ENCODE measurements at regions not wholly inside any gene's neighbourhood (a gene's known extent, or its start where the extent isn't known, plus 50 kb on each side); places are given as distances from the start of the nearest gene placed in this dataset.

DNA sequence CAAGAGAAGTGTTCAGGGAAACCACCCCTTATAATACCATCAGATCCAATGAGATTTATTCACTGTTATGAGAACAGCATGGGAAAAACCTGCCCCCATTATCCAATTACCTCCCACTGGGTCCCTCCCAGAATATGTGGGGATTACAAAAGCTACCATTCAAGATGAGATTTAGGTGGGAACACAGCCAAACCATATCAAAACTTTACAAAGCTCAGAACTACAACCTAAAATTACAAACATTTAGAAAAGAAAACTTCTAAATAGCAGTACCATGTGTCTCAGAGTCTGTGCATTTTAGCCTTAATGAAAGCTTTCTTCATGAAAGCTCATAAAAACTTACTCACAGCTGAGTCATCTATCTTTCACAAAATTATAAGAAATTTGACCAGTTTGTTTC, 1442.8 kb upstream of the PCDH7 start:
- no peaks in the 10 kb centered on the region for H4K20me1 ChIP-seq
- H3K27ac ChIP-seq, result no peak overlapping the region
- H3K4me3 ChIP-seq, result no peak overlapping the region
- TF ChIP-seq Cebpa-rat (IDR thresholded peaks at IDR 0.05), result no peak
- H3K36me3 ChIP-seq, result no peaks in the 10 kb centered on the region
- H3K4me1 ChIP-seq, result peaks cover 0 to 20% (median 8%) of the 10 kb centered on the region in 10 experiments; a peak in 9 of 20 replicates
- H3K9ac ChIP-seq, result no peak overlapping the region
- H3K9me3 ChIP-seq (replicated peaks in 1 of 11), result peaks cover 0 to 3% (median 0%) of the 10 kb centered on the region in 11 experiments; a peak in 3 of 22 replicates
- no peak overlapping the region for H3K4me2 ChIP-seq
- no peaks in the 10 kb centered on the region for H3K27me3 ChIP-seq

DNA sequence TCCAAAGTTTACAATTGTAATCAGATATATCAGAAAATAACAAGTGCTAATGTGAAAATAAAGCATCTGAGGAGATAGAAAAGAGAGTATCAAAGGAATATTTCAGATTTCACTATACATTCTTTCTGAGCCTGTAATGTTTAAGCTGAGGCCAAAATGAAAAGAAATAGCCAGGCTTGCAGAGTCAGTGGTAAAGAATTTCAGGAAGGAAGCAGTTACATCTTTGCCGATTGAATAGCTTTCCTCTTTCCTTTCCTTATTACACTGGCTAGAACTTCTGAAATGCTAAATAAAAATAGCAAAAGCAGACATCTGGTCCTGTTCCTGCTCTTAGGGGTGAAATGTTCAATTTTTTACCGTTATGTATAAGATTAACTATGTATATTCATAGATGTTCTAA, 1441.6 kb upstream of the PCDH7 start:
- Histone ChIP-seq H3K4me1 (peaks cover 0 to 20% (median 8%) of the 10 kb centered on the region in 10 experiments; a peak in 9 of 20 replicates), H3K36me3 (no peaks in the 10 kb centered on the region), H3K9me3 (replicated peaks in 1 of 11) (peaks cover 0 to 3% (median 0%) of the 10 kb centered on the region in 11 experiments; a peak in 3 of 22 replicates), H3K9ac (no peak overlapping the region), H3K27ac (no peak overlapping the region), H3K4me3 (no peak overlapping the region), H4K20me1 (no peaks in the 10 kb centered on the region), H3K4me2 (peak overlapping the region in 7 of 11 experiments; percentile 8 to 45 (median 32); a peak in 9 of 22 replicates), H3K27me3 (no peaks in the 10 kb centered on the region)
- no peak for TF ChIP-seq Cebpa-rat (IDR thresholded peaks at IDR 0.05)

DNA sequence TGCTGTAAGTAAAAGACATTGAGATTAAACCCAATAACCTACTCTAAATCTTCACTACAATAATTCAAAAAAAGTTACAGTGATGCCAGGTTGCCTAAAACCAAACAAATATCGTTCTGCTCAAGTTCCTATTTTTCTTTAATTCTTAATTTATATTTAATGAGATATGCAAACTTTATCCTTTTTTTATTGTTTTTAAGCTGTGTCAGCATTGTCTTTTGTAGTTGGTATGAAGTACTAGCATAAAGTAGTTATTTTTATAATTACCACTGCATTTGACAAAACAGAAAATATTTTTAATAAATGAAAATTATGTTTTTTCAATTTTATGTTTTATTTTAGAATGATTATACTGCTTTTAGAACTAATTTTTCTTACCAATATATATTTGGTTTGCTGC, 1431.1 kb upstream of the PCDH7 start:
- Histone ChIP-seq H3K9ac (no peak overlapping the region), H3K4me2 (no peak overlapping the region), H3K36me3 (no peaks in the 10 kb centered on the region), H3K9me3 (replicated peaks in 1 of 11) (no peaks in the 10 kb centered on the region), H3K4me1 (no peaks in the 10 kb centered on the region), H3K4me3 (no peak overlapping the region), H4K20me1 (no peaks in the 10 kb centered on the region), H3K27me3 (no peaks in the 10 kb centered on the region), H3K27ac (no peak overlapping the region)
- no peak for TF ChIP-seq Cebpa-rat (IDR thresholded peaks at IDR 0.05)

- no peak overlapping the region for H3K9ac ChIP-seq
- no peak overlapping the region for H3K27ac ChIP-seq
- H3K9me3 ChIP-seq (replicated peaks in 1 of 11), result no peaks in the 10 kb centered on the region
- H3K27me3 ChIP-seq, result no peaks in the 10 kb centered on the region
- H3K4me1 ChIP-seq, result peaks cover 0 to 11% (median 0%) of the 10 kb centered on the region in 10 experiments; a peak in 2 of 20 replicates
- no peaks in the 10 kb centered on the region for H4K20me1 ChIP-seq
- no peaks in the 10 kb centered on the region for H3K36me3 ChIP-seq
- H3K4me2 ChIP-seq, result 0 out of 22 replicates have a peak overlapping the region, but pooled peaks of 1 of the 11 experiments have one; percentile 42
- TF ChIP-seq Cebpa-rat (IDR thresholded peaks at IDR 0.05), result no peak
- no peak overlapping the region for H3K4me3 ChIP-seq
Measured at GRCh38 chr4:29295280-29295679, 1424.9 kb upstream of the PCDH7 start.

DNA sequence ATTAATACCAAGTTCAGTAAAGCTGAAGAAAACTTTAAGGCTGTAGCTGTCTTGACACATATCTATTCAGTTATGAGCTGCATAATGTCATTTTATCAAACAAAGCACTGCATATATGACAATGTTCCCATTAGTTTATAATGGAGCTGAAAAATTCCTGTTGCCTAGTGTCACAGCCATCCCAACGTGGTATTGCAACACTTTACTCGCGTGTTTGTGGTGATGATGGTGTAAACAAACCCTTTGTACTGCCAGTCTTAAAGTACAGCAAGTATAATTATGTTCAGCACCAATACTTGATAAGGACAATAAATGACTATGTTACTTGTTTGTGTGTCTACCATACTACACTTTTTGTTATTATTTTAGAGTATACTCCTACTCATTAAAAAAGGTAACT, 1415.6 kb upstream of the PCDH7 start:
- Histone ChIP-seq H3K27me3 (no peaks in the 10 kb centered on the region), H3K36me3 (no peaks in the 10 kb centered on the region), H3K4me3 (no peak overlapping the region), H3K9me3 (replicated peaks in 1 of 11) (no peaks in the 10 kb centered on the region), H3K4me1 (no peaks in the 10 kb centered on the region), H3K9ac (no peak overlapping the region), H4K20me1 (no peaks in the 10 kb centered on the region), H3K27ac (no peak overlapping the region), H3K4me2 (no peak overlapping the region)
- TF ChIP-seq Cebpa-rat (IDR thresholded peaks at IDR 0.05), result no peak

DNA sequence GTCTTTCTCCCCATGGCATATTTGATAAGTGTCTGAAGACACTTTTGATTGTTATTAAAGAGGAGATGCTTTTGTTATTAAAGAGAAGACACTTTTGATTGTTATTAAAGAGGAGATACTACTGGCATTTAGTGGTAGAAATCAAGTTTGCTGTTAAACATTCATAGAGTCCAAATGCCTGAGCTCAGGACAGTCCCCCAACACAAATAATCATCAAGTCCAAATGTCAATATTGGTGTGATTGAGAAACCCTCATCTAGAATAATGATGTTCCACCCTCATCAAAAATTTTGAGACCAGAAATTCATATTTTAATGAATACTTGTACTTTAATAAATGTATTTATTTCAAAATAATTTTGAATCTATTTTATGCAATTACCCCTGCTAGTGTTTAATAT, 1412.9 kb upstream of the PCDH7 start:
- no peak overlapping the region for H3K27ac ChIP-seq
- no peaks in the 10 kb centered on the region for H3K27me3 ChIP-seq
- no peaks in the 10 kb centered on the region for H3K36me3 ChIP-seq
- H3K9ac ChIP-seq, result no peak overlapping the region
- H3K4me3 ChIP-seq, result no peak overlapping the region
- no peak overlapping the region for H3K4me2 ChIP-seq
- H3K4me1 ChIP-seq, result peaks cover 0 to 8% (median 0%) of the 10 kb centered on the region in 10 experiments; a peak in 1 of 20 replicates
- no peaks in the 10 kb centered on the region for H4K20me1 ChIP-seq
- no peaks in the 10 kb centered on the region for H3K9me3 ChIP-seq (replicated peaks in 1 of 11)
- no peak for TF ChIP-seq Cebpa-rat (IDR thresholded peaks at IDR 0.05)

- H3K36me3 ChIP-seq, result no peaks in the 10 kb centered on the region
- no peak overlapping the region for H3K4me3 ChIP-seq
- no peaks in the 10 kb centered on the region for H3K27me3 ChIP-seq
- peak in 1 of 11 experiments; percentile 65; a peak in 3 of 22 replicates for TF ChIP-seq Cebpa-rat (IDR thresholded peaks at IDR 0.05)
- no peak overlapping the region for H3K4me2 ChIP-seq
- no peak overlapping the region for H3K27ac ChIP-seq
- H3K4me1 ChIP-seq, result peaks cover 0 to 8% (median 0%) of the 10 kb centered on the region in 10 experiments; a peak in 1 of 20 replicates
- no peaks in the 10 kb centered on the region for H4K20me1 ChIP-seq
- H3K9ac ChIP-seq, result no peak overlapping the region
- H3K9me3 ChIP-seq (replicated peaks in 1 of 11), result no peaks in the 10 kb centered on the region
Measured at GRCh38 chr4:29307755-29308154, 1412.4 kb upstream of the PCDH7 start.

DNA sequence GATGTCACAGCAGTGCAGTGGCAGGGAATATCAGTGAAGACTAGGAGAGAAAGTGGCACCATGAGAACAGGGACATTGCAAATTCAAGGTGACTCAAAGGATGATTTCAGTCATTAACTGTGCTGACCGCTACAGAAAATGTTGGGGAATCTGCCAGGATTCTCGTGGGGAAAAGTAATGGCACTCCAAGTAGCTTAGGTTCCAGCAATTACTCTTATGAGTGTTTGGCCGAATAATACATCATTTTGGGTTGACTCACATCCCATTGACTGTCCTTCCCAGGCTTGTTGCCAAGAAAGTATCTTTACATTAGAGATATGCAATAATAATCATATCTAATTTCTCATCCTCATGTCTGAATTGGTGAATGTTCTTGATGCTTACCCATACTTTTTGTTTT, 1411.1 kb upstream of the PCDH7 start:
- no peak for TF ChIP-seq Cebpa-rat (IDR thresholded peaks at IDR 0.05)
- no peak overlapping the region for H3K9ac ChIP-seq
- H3K4me1 ChIP-seq, result peaks cover 0 to 8% (median 0%) of the 10 kb centered on the region in 10 experiments; a peak in 1 of 20 replicates
- H3K4me3 ChIP-seq, result no peak overlapping the region
- H3K27ac ChIP-seq, result no peak overlapping the region
- no peaks in the 10 kb centered on the region for H3K27me3 ChIP-seq
- H3K36me3 ChIP-seq, result no peaks in the 10 kb centered on the region
- no peaks in the 10 kb centered on the region for H4K20me1 ChIP-seq
- no peaks in the 10 kb centered on the region for H3K9me3 ChIP-seq (replicated peaks in 1 of 11)
- H3K4me2 ChIP-seq, result no peak overlapping the region

- no peaks in the 10 kb centered on the region for H3K36me3 ChIP-seq
- no peaks in the 10 kb centered on the region for H4K20me1 ChIP-seq
- H3K27ac ChIP-seq, result no peak overlapping the region
- no peak overlapping the region for H3K9ac ChIP-seq
- no peak overlapping the region for H3K4me3 ChIP-seq
- TF ChIP-seq Cebpa-rat (IDR thresholded peaks at IDR 0.05), result no peak
- peaks cover 0 to 8% (median 0%) of the 10 kb centered on the region in 10 experiments; a peak in 1 of 20 replicates for H3K4me1 ChIP-seq
- no peaks in the 10 kb centered on the region for H3K9me3 ChIP-seq (replicated peaks in 1 of 11)
- H3K27me3 ChIP-seq, result no peaks in the 10 kb centered on the region
- no peak overlapping the region for H3K4me2 ChIP-seq
Measured at GRCh38 chr4:29310252-29310651, 1409.9 kb upstream of the PCDH7 start.

GRCh38 chr4:29311247-29311646, 1408.9 kb upstream of the PCDH7 start:
- Histone ChIP-seq H3K27ac (no peak overlapping the region), H3K9me3 (replicated peaks in 1 of 11) (no peaks in the 10 kb centered on the region), H3K36me3 (no peaks in the 10 kb centered on the region), H3K9ac (no peak overlapping the region), H3K27me3 (no peaks in the 10 kb centered on the region), H4K20me1 (no peaks in the 10 kb centered on the region), H3K4me2 (0 out of 22 replicates have a peak overlapping the region, but pooled peaks of 2 of the 11 experiments have one; percentile 7 to 30), H3K4me3 (no peak overlapping the region), H3K4me1 (peaks cover 0 to 8% (median 0%) of the 10 kb centered on the region in 10 experiments; a peak in 1 of 20 replicates)
- no peak for TF ChIP-seq Cebpa-rat (IDR thresholded peaks at IDR 0.05)

Measured in BLaER1 treated with 17β-estradiol and CSF1 and Interleukin-3, amounts not matched to agents 10 nM and 100 nM (cell line).